ENCODE measurements at regions not wholly inside any gene's neighbourhood (a gene's known extent, or its start where the extent isn't known, plus 50 kb on each side); places are given as distances from the start of the nearest gene placed in this dataset.
"Not testable (repeated sequence)": the region's sequence is repeated elsewhere in the genome, so short reads cannot be mapped to it uniquely, and the experiment has no call there.

- H3K27ac ChIP-seq (ENCODE audit: low read depth, low read length); H3K4me1 ChIP-seq (ENCODE audit: control insufficient read depth in 1 of 2, insufficient read depth in 2 of 2, low read length in 2 of 2); H3K36me3 ChIP-seq (ENCODE audit: control insufficient read depth in 1 of 2, insufficient read depth in 2 of 2, low read length in 2 of 2); H3K9ac ChIP-seq (ENCODE audit: low read depth in 1 of 2, low read length in 2 of 2); H3K27me3 ChIP-seq (ENCODE audit: control insufficient read depth in 1 of 2, insufficient read depth in 2 of 2, low read length in 2 of 2); H3K9me3 ChIP-seq (ENCODE audit: control insufficient read depth in 1 of 2, low read length in 2 of 2); H3K4me3 ChIP-seq (ENCODE audit: low read depth in 1 of 2, low read length in 2 of 2): not testable (repeated sequence)
These were observed 78.8 kb upstream of the PABPC3 start for GRCh38 chr13:25017176-25017575.

- not testable (repeated sequence) for H3K27ac ChIP-seq (ENCODE audit: low read depth, low read length); H3K27me3 ChIP-seq (ENCODE audit: control insufficient read depth in 1 of 2, insufficient read depth in 2 of 2, low read length in 2 of 2); H3K9me3 ChIP-seq (ENCODE audit: control insufficient read depth in 1 of 2, low read length in 2 of 2); H3K4me1 ChIP-seq (ENCODE audit: control insufficient read depth in 1 of 2, insufficient read depth in 2 of 2, low read length in 2 of 2); H3K9ac ChIP-seq (ENCODE audit: low read depth in 1 of 2, low read length in 2 of 2); H3K36me3 ChIP-seq (ENCODE audit: control insufficient read depth in 1 of 2, insufficient read depth in 2 of 2, low read length in 2 of 2)
- peak overlapping the region in 1 of 2 donors; percentile 59 for H3K4me3 ChIP-seq (ENCODE audit: low read depth in 1 of 2, low read length in 2 of 2)
These were observed 77.9 kb upstream of the PABPC3 start for GRCh38 chr13:25017808-25018728.

- Histone ChIP-seq H3K27me3 (ENCODE audit: control insufficient read depth in 1 of 2, insufficient read depth in 2 of 2, low read length in 2 of 2) (no peaks in the 10 kb centered on the region), H3K4me3 (ENCODE audit: low read depth in 1 of 2, low read length in 2 of 2) (peak overlapping the region in 1 of 2 donors; percentile 43), H3K9ac (ENCODE audit: low read depth in 1 of 2, low read length in 2 of 2) (no peak overlapping the region), H3K4me1 (ENCODE audit: control insufficient read depth in 1 of 2, insufficient read depth in 2 of 2, low read length in 2 of 2) (peaks cover 0 to 6% of the 10 kb centered on the region in 2 donors), H3K27ac (ENCODE audit: low read depth, low read length) (no peak overlapping the region), H3K36me3 (ENCODE audit: control insufficient read depth in 1 of 2, insufficient read depth in 2 of 2, low read length in 2 of 2) (no peaks in the 10 kb centered on the region), H3K9me3 (ENCODE audit: control insufficient read depth in 1 of 2, low read length in 2 of 2) (no peaks in the 10 kb centered on the region)
These were observed 77.2 kb upstream of the PABPC3 start for GRCh38 chr13:25018729-25019115.

- not testable (repeated sequence) for H3K36me3 ChIP-seq (ENCODE audit: control insufficient read depth in 1 of 2, insufficient read depth in 2 of 2, low read length in 2 of 2); H3K27me3 ChIP-seq (ENCODE audit: control insufficient read depth in 1 of 2, insufficient read depth in 2 of 2, low read length in 2 of 2)
These were observed 76.2 kb upstream of the PABPC3 start for GRCh38 chr13:25019741-25020140.

GRCh38 chr13:25024175-25024574 lies 71.8 kb upstream of the PABPC3 start:
- H3K36me3 ChIP-seq (ENCODE audit: control insufficient read depth in 1 of 2, insufficient read depth in 2 of 2, low read length in 2 of 2), result no peaks in the 10 kb centered on the region

More at GRCh38 chr13:25019741-25020140, 76.2 kb upstream of the PABPC3 start:
- not testable (repeated sequence) for H3K27ac ChIP-seq (ENCODE audit: low read depth, low read length); H3K9me3 ChIP-seq (ENCODE audit: control insufficient read depth in 1 of 2, low read length in 2 of 2); H3K9ac ChIP-seq (ENCODE audit: low read depth in 1 of 2, low read length in 2 of 2); H3K4me3 ChIP-seq (ENCODE audit: low read depth in 1 of 2, low read length in 2 of 2); H3K4me1 ChIP-seq (ENCODE audit: control insufficient read depth in 1 of 2, insufficient read depth in 2 of 2, low read length in 2 of 2)

GRCh38 chr13:25032160-25032559 lies 63.8 kb upstream of the PABPC3 start:
- Histone ChIP-seq H3K4me1 (ENCODE audit: control insufficient read depth in 1 of 2, insufficient read depth in 2 of 2, low read length in 2 of 2) (no peaks in the 10 kb centered on the region), H3K9me3 (ENCODE audit: control insufficient read depth in 1 of 2, low read length in 2 of 2) (no peaks in the 10 kb centered on the region), H3K27me3 (ENCODE audit: control insufficient read depth in 1 of 2, insufficient read depth in 2 of 2, low read length in 2 of 2) (no peaks in the 10 kb centered on the region), H3K9ac (ENCODE audit: low read depth in 1 of 2, low read length in 2 of 2) (no peak overlapping the region), H3K4me3 (ENCODE audit: low read depth in 1 of 2, low read length in 2 of 2) (no peak overlapping the region), H3K27ac (ENCODE audit: low read depth, low read length) (no peak overlapping the region), H3K36me3 (ENCODE audit: control insufficient read depth in 1 of 2, insufficient read depth in 2 of 2, low read length in 2 of 2) (no peaks in the 10 kb centered on the region)

More at GRCh38 chr13:25024175-25024574, 71.8 kb upstream of the PABPC3 start:
- Histone ChIP-seq H3K27ac (ENCODE audit: low read depth, low read length) (no peak overlapping the region), H3K27me3 (ENCODE audit: control insufficient read depth in 1 of 2, insufficient read depth in 2 of 2, low read length in 2 of 2) (no peaks in the 10 kb centered on the region), H3K9me3 (ENCODE audit: control insufficient read depth in 1 of 2, low read length in 2 of 2) (no peaks in the 10 kb centered on the region), H3K4me1 (ENCODE audit: control insufficient read depth in 1 of 2, insufficient read depth in 2 of 2, low read length in 2 of 2) (no peaks in the 10 kb centered on the region), H3K4me3 (ENCODE audit: low read depth in 1 of 2, low read length in 2 of 2) (no peak overlapping the region), H3K9ac (ENCODE audit: low read depth in 1 of 2, low read length in 2 of 2) (no peak overlapping the region)

GRCh38 chr13:25034173-25034572 lies 61.8 kb upstream of the PABPC3 start:
- Histone ChIP-seq H3K27me3 (ENCODE audit: control insufficient read depth in 1 of 2, insufficient read depth in 2 of 2, low read length in 2 of 2) (no peaks in the 10 kb centered on the region), H3K27ac (ENCODE audit: low read depth, low read length) (no peak overlapping the region), H3K9ac (ENCODE audit: low read depth in 1 of 2, low read length in 2 of 2) (no peak overlapping the region)

GRCh38 chr13:25037057-25037813 lies 58.7 kb upstream of the PABPC3 start:
- no peak overlapping the region for H3K9ac ChIP-seq (ENCODE audit: low read depth in 1 of 2, low read length in 2 of 2)
- no peak overlapping the region for H3K27ac ChIP-seq (ENCODE audit: low read depth, low read length)
- no peaks in the 10 kb centered on the region for H3K36me3 ChIP-seq (ENCODE audit: control insufficient read depth in 1 of 2, insufficient read depth in 2 of 2, low read length in 2 of 2)
- no peaks in the 10 kb centered on the region for H3K9me3 ChIP-seq (ENCODE audit: control insufficient read depth in 1 of 2, low read length in 2 of 2)
- H3K4me1 ChIP-seq (ENCODE audit: control insufficient read depth in 1 of 2, insufficient read depth in 2 of 2, low read length in 2 of 2), result no peaks in the 10 kb centered on the region
- H3K4me3 ChIP-seq (ENCODE audit: low read depth in 1 of 2, low read length in 2 of 2), result no peak overlapping the region
- H3K27me3 ChIP-seq (ENCODE audit: control insufficient read depth in 1 of 2, insufficient read depth in 2 of 2, low read length in 2 of 2), result peaks cover 0 to 3% of the 10 kb centered on the region in 2 donors

More at GRCh38 chr13:25034173-25034572, 61.8 kb upstream of the PABPC3 start:
- Histone ChIP-seq H3K4me3 (ENCODE audit: low read depth in 1 of 2, low read length in 2 of 2) (no peak overlapping the region), H3K36me3 (ENCODE audit: control insufficient read depth in 1 of 2, insufficient read depth in 2 of 2, low read length in 2 of 2) (no peaks in the 10 kb centered on the region), H3K4me1 (ENCODE audit: control insufficient read depth in 1 of 2, insufficient read depth in 2 of 2, low read length in 2 of 2) (no peaks in the 10 kb centered on the region), H3K9me3 (ENCODE audit: control insufficient read depth in 1 of 2, low read length in 2 of 2) (no peaks in the 10 kb centered on the region)

- Histone ChIP-seq H3K27me3 (ENCODE audit: control insufficient read depth in 1 of 2, insufficient read depth in 2 of 2, low read length in 2 of 2) (peaks cover 17 to 22% of the 10 kb centered on the region in 2 donors), H3K36me3 (ENCODE audit: control insufficient read depth in 1 of 2, insufficient read depth in 2 of 2, low read length in 2 of 2) (no peaks in the 10 kb centered on the region)
These were observed 53.6 kb upstream of the PABPC3 start for GRCh38 chr13:25042151-25042865.

GRCh38 chr13:25044071-25044470 lies 51.9 kb upstream of the PABPC3 start:
- H3K4me3 ChIP-seq (ENCODE audit: low read depth in 1 of 2, low read length in 2 of 2), result no peak overlapping the region
- peaks cover 25 to 30% of the 10 kb centered on the region in 2 donors for H3K27me3 ChIP-seq (ENCODE audit: control insufficient read depth in 1 of 2, insufficient read depth in 2 of 2, low read length in 2 of 2)
- no peaks in the 10 kb centered on the region for H3K4me1 ChIP-seq (ENCODE audit: control insufficient read depth in 1 of 2, insufficient read depth in 2 of 2, low read length in 2 of 2)
- no peak overlapping the region for H3K9ac ChIP-seq (ENCODE audit: low read depth in 1 of 2, low read length in 2 of 2)
- no peaks in the 10 kb centered on the region for H3K36me3 ChIP-seq (ENCODE audit: control insufficient read depth in 1 of 2, insufficient read depth in 2 of 2, low read length in 2 of 2)
- H3K27ac ChIP-seq (ENCODE audit: low read depth, low read length), result no peak overlapping the region
- H3K9me3 ChIP-seq (ENCODE audit: control insufficient read depth in 1 of 2, low read length in 2 of 2), result no peaks in the 10 kb centered on the region

More at GRCh38 chr13:25042151-25042865, 53.6 kb upstream of the PABPC3 start:
- H3K9me3 ChIP-seq (ENCODE audit: control insufficient read depth in 1 of 2, low read length in 2 of 2), result no peaks in the 10 kb centered on the region
- H3K4me1 ChIP-seq (ENCODE audit: control insufficient read depth in 1 of 2, insufficient read depth in 2 of 2, low read length in 2 of 2), result no peaks in the 10 kb centered on the region
- no peak overlapping the region for H3K9ac ChIP-seq (ENCODE audit: low read depth in 1 of 2, low read length in 2 of 2)
- no peak overlapping the region for H3K27ac ChIP-seq (ENCODE audit: low read depth, low read length)
- H3K4me3 ChIP-seq (ENCODE audit: low read depth in 1 of 2, low read length in 2 of 2), result no peak overlapping the region
